Transverse colon (tissue), 4 donors: ENCODE measurements at regions not wholly inside any gene's neighbourhood (a gene's known extent, or its start where the extent isn't known, plus 50 kb on each side); places are given as distances from the start of the nearest gene placed in this dataset.

Experiments
- CTCF ChIP-seq, 5 experiments: fragments of 200-600 bp in 3 of 5; fragments of 450-650 bp in 2 of 5; sonication (generic) in 3 of 5; IDR thresholded peaks; 1 replicate in 2 of 5; 2 replicates in 3 of 5; pipeline ENCODE4 v1.5.1; 2016 to 2017; ENCODE audit warnings: antibody characterized with exemption in 5 of 5, inconsistent platforms in 3 of 5, mild to moderate bottlenecking in 2 of 5, moderate library complexity in 1 of 5
- EP300 ChIP-seq: sonication (generic); formaldehyde crosslinking; IDR thresholded peaks from one replicate; pipeline ENCODE4 v1.6.1; 2017; ENCODE audit warnings: antibody characterized with exemption, low read depth
- POLR2A ChIP-seq: fragments of 450-650 bp; IDR thresholded peaks from one replicate; pipeline ENCODE4 v1.6.1; 2016; ENCODE audit warnings: antibody characterized with exemption, mild to moderate bottlenecking, moderate library complexity
- POLR2AphosphoS5 ChIP-seq, 3 donors: sonication (generic); formaldehyde crosslinking; IDR thresholded peaks; one replicate each; pipeline ENCODE4 v1.6.1; 2016; ENCODE audit warnings: antibody characterized with exemption in 3 of 3

GRCh38 chr6:146881228-146882181 lies 282.7 kb downstream of the ADGB start:
- TF ChIP-seq CTCF (IDR thresholded peaks at IDR 0.05) (no peak), POLR2A (no peak), POLR2AphosphoS5 (IDR thresholded peaks at IDR 0.05) (no peak), EP300 (no peak)
